ENCODE measurements at regions not wholly inside any gene's neighbourhood (a gene's known extent, or its start where the extent isn't known, plus 50 kb on each side); places are given as distances from the start of the nearest gene placed in this dataset.

- ChIA-PET POLR2A (no interaction called here), CTCF (no interaction called here)
- Histone ChIP-seq H3K4me1 (no peaks in the 10 kb centered on the region), H3K27me3 (replicated peaks; ENCODE audit: control insufficient read depth, insufficient read depth, low read length) (no peaks in the 10 kb centered on the region), H3K4me3 (ENCODE audit: low read depth, low read length) (no peak overlapping the region), H3K9me3 (no peaks in the 10 kb centered on the region), H3K36me3 (ENCODE audit: control insufficient read depth, insufficient read depth, low read length) (no peaks in the 10 kb centered on the region)
- Mint-ChIP-seq H3K36me3 (ENCODE audit: insufficient read depth, unreplicated experiment) (no peaks in the 10 kb centered on the region), H3K9me3 (ENCODE audit: unreplicated experiment) (no peaks in the 10 kb centered on the region), H3K4me3 (ENCODE audit: unreplicated experiment) (no peak overlapping the region), H3K4me1 (ENCODE audit: low read depth, unreplicated experiment) (no peaks in the 10 kb centered on the region), H3K27me3 (ENCODE audit: insufficient read depth, unreplicated experiment) (no peaks in the 10 kb centered on the region), H3K27ac (ENCODE audit: unreplicated experiment) (no peak overlapping the region)
- BruUV-seq (replicated peaks): no TSS peak
- intact Hi-C loops (cut with micrococcal nuclease; ENCODE audit: unreplicated experiment): loop anchor here (1.0 to 10.0 kb wide), 3 partner anchors 87 to 1202 kb away; no protein-coding TSS in a partner anchor
- no peak for DNase-seq
- TF ChIP-seq CTCF (IDR thresholded peaks at IDR 0.05; ENCODE audit: insufficient read depth in 1 of 2, low read depth in 1 of 2, low read length in 1 of 2, severe bottlenecking in 1 of 2, unreplicated experiment in 1 of 2): peak in 1 of 2 experiments; percentile 25
Measured at GRCh38 chr10:64977915-64978314, 1456.7 kb downstream of the REEP3 start.

GRCh38 chr10:64996886-64997285, 1475.7 kb downstream of the REEP3 start:
- H3K9me3 Mint-ChIP-seq (ENCODE audit: unreplicated experiment): no peaks in the 10 kb centered on the region
- H3K36me3 ChIP-seq (ENCODE audit: control insufficient read depth, insufficient read depth, low read length): no peaks in the 10 kb centered on the region
- H3K9me3 ChIP-seq: no peaks in the 10 kb centered on the region; the same call in 1 of the 2 replicates
- no peak overlapping the region for H3K4me3 Mint-ChIP-seq (ENCODE audit: unreplicated experiment)
- H3K27me3 Mint-ChIP-seq (ENCODE audit: insufficient read depth, unreplicated experiment): no peaks in the 10 kb centered on the region
- ChIA-PET CTCF (no interaction called here), POLR2A (no interaction called here)
- intact Hi-C loops (cut with micrococcal nuclease; ENCODE audit: unreplicated experiment): no loop called here
- DNase-seq: no peak
- no TSS peak for BruUV-seq (replicated peaks)
- no peak overlapping the region for H3K4me3 ChIP-seq (ENCODE audit: low read depth, low read length)
- H3K27ac Mint-ChIP-seq (ENCODE audit: unreplicated experiment): no peak overlapping the region
- no peaks in the 10 kb centered on the region for H3K36me3 Mint-ChIP-seq (ENCODE audit: insufficient read depth, unreplicated experiment)
- no peaks in the 10 kb centered on the region for H3K27me3 ChIP-seq (replicated peaks; ENCODE audit: control insufficient read depth, insufficient read depth, low read length)
- no peak for TF ChIP-seq CTCF (IDR thresholded peaks at IDR 0.05; ENCODE audit: insufficient read depth in 1 of 2, low read depth in 1 of 2, low read length in 1 of 2, severe bottlenecking in 1 of 2, unreplicated experiment in 1 of 2)
- no peaks in the 10 kb centered on the region for H3K4me1 Mint-ChIP-seq (ENCODE audit: low read depth, unreplicated experiment)
- H3K4me1 ChIP-seq: no peaks in the 10 kb centered on the region

GRCh38 chr10:65010845-65011244, 1489.6 kb downstream of the REEP3 start:
- Mint-ChIP-seq H3K27me3 (ENCODE audit: insufficient read depth, unreplicated experiment) (no peaks in the 10 kb centered on the region), H3K4me1 (ENCODE audit: low read depth, unreplicated experiment) (no peaks in the 10 kb centered on the region), H3K9me3 (ENCODE audit: unreplicated experiment) (no peaks in the 10 kb centered on the region), H3K4me3 (ENCODE audit: unreplicated experiment) (no peak overlapping the region), H3K27ac (ENCODE audit: unreplicated experiment) (no peak overlapping the region), H3K36me3 (ENCODE audit: insufficient read depth, unreplicated experiment) (no peaks in the 10 kb centered on the region)
- Histone ChIP-seq H3K9me3 (no peaks in the 10 kb centered on the region), H3K4me1 (no peaks in the 10 kb centered on the region), H3K36me3 (ENCODE audit: control insufficient read depth, insufficient read depth, low read length) (no peaks in the 10 kb centered on the region), H3K4me3 (ENCODE audit: low read depth, low read length) (no peak overlapping the region), H3K27me3 (replicated peaks; ENCODE audit: control insufficient read depth, insufficient read depth, low read length) (no peaks in the 10 kb centered on the region)
- POLR2A ChIA-PET: no interaction called here
- intact Hi-C loops (cut with micrococcal nuclease; ENCODE audit: unreplicated experiment): no loop called here
- no TSS peak for BruUV-seq (replicated peaks)
- CTCF ChIA-PET: no interaction called here
- no peak for TF ChIP-seq CTCF (IDR thresholded peaks at IDR 0.05; ENCODE audit: insufficient read depth in 1 of 2, low read depth in 1 of 2, low read length in 1 of 2, severe bottlenecking in 1 of 2, unreplicated experiment in 1 of 2)
- DNase-seq: no peak

All from Caco-2 (cell line).